H1 (cell line): ENCODE measurements at regions not wholly inside any gene's neighbourhood (a gene's known extent, or its start where the extent isn't known, plus 50 kb on each side); places are given as distances from the start of the nearest gene placed in this dataset.

Experiments
- BRCA1 ChIP-seq: IDR thresholded peaks from 2 replicates; pipeline ENCODE4 v1.6.1; 2012; ENCODE audit warnings: low read depth, low read length, improper control_type of control experiment
- HDAC2 ChIP-seq, 2 experiments: fragments of 300-600 bp in 1 of 2; sonication (generic) in 1 of 2; IDR thresholded peaks; 2 replicates each; pipeline ENCODE4 v1.6.1; 2011 to 2012; ENCODE audit warnings: low read depth in 2 of 2, low read length in 2 of 2, mild to moderate bottlenecking in 2 of 2, moderate library complexity in 2 of 2, borderline replicate concordance in 1 of 2, inconsistent platforms in 1 of 2
- KDM4A ChIP-seq: IDR thresholded peaks from one replicate; pipeline ENCODE4 v1.7.1; 2012; ENCODE audit warnings: low read depth, mild to moderate bottlenecking, moderate library complexity, low read length, inconsistent platforms; ENCODE audit not compliant: severe bottlenecking
- KDM5A ChIP-seq: fragments of 200-600 bp; IDR thresholded peaks from 2 replicates; pipeline ENCODE4 v1.7.1; 2012; ENCODE audit warnings: mild to moderate bottlenecking, low read length, inconsistent platforms, mixed read lengths
- POU5F1 ChIP-seq: IDR thresholded peaks from 2 replicates; pipeline ENCODE4 v1.6.1; 2011; ENCODE audit warnings: low read depth, mild to moderate bottlenecking, low read length, moderate library complexity
- RNF2 ChIP-seq: fragments of 200-900, 300-1000 bp; sonication (generic); IDR thresholded peaks from 2 replicates; pipeline ENCODE4 v1.7.1; 2016; ENCODE audit warnings: borderline replicate concordance, low read depth, mild to moderate bottlenecking, antibody characterized with exemption, low read length; ENCODE audit not compliant: poor library complexity, severe bottlenecking; ENCODE audit errors: missing control alignments
- TF ChIP-seq, protein P1 (sequence below): IDR thresholded peaks from 2 replicates; pipeline ENCODE4 v1.6.1; 2011; ENCODE audit warnings: low read depth, mild to moderate bottlenecking, low read length; ENCODE audit not compliant: insufficient read depth

DNA sequence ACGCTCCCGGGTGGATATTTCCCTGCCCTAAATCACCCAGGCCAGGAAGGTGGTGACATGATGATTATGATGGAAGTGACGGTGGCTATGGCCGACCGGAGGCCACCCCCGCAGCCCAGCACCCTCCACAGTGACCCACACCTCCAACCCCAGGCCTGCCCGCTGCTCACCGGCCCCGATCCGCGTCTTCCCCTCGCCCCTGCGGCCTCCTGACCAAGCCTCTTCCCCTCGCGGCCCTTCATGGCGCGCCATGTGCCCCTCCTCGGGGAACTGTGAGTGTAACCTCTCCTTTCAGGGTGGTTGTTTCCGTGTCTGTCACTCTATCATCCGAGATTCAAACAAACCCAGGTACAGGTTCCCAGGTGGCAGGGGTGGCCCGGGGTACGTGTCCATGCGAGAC lies 78.3 kb downstream of the UNCX start (continued):
- TF ChIP-seq POU5F1 (no peak), BRCA1 (no peak), KDM4A (no peak), HDAC2 (IDR thresholded peaks at IDR 0.05; ENCODE audit: borderline replicate concordance in 1 of 2, low read depth in 2 of 2, low read length in 2 of 2) (no peak), KDM5A (no peak), RNF2 (no peak)
- TF ChIP-seq, protein P1, sequence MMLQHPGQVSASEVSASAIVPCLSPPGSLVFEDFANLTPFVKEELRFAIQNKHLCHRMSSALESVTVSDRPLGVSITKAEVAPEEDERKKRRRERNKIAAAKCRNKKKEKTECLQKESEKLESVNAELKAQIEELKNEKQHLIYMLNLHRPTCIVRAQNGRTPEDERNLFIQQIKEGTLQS, result no peak
